ENCODE measurements at regions not wholly inside any gene's neighbourhood (a gene's known extent, or its start where the extent isn't known, plus 50 kb on each side); places are given as distances from the start of the nearest gene placed in this dataset.

- DNase-seq: no peak
These were observed 507.5 kb downstream of the SLC4A3 start for GRCh38 chr2:220134756-220135534.

- no peak for DNase-seq
These were observed 515.9 kb downstream of the SLC4A3 start for GRCh38 chr2:220143336-220143735.

GRCh38 chr2:220144411-220144810 lies 517.0 kb downstream of the SLC4A3 start:
- no peak for DNase-seq

GRCh38 chr2:220147161-220148038 lies 520.0 kb downstream of the SLC4A3 start:
- DNase-seq: no peak

GRCh38 chr2:220148471-220149248 lies 521.2 kb downstream of the SLC4A3 start:
- no peak for DNase-seq

GRCh38 chr2:220151341-220151740 lies 523.9 kb downstream of the SLC4A3 start:
- no peak for DNase-seq

- no peak for DNase-seq
These were observed 525.0 kb downstream of the SLC4A3 start for GRCh38 chr2:220152281-220152935.

GRCh38 chr2:220153118-220153517 lies 525.7 kb downstream of the SLC4A3 start:
- no peak for DNase-seq

- no peak for DNase-seq
These were observed 526.9 kb downstream of the SLC4A3 start for GRCh38 chr2:220154304-220154703.

- no peak for DNase-seq
These were observed 529.9 kb downstream of the SLC4A3 start for GRCh38 chr2:220157312-220157711.

GRCh38 chr2:220159738-220160137 lies 532.3 kb downstream of the SLC4A3 start:
- DNase-seq: no peak

- DNase-seq: no peak
These were observed 534.9 kb downstream of the SLC4A3 start for GRCh38 chr2:220162320-220162719.

GRCh38 chr2:220163486-220163885 lies 536.1 kb downstream of the SLC4A3 start:
- no peak for DNase-seq

- DNase-seq: no peak
These were observed 538.0 kb downstream of the SLC4A3 start for GRCh38 chr2:220165401-220165800.

- no peak for DNase-seq
These were observed 539.2 kb downstream of the SLC4A3 start for GRCh38 chr2:220166616-220167015.

- DNase-seq: no peak
These were observed 540.5 kb downstream of the SLC4A3 start for GRCh38 chr2:220167956-220168355.

GRCh38 chr2:220168891-220169546 lies 541.6 kb downstream of the SLC4A3 start:
- DNase-seq: no peak

GRCh38 chr2:220174826-220175225 lies 547.4 kb downstream of the SLC4A3 start:
- no peak for DNase-seq

GRCh38 chr2:220175967-220176366 lies 548.5 kb downstream of the SLC4A3 start:
- no peak for DNase-seq

- no peak for DNase-seq
These were observed 551.7 kb downstream of the SLC4A3 start for GRCh38 chr2:220178991-220179695.

- no peak for DNase-seq
These were observed 553.7 kb downstream of the SLC4A3 start for GRCh38 chr2:220181165-220181564.
